ENCODE measurements at regions not wholly inside any gene's neighbourhood (a gene's known extent, or its start where the extent isn't known, plus 50 kb on each side); places are given as distances from the start of the nearest gene placed in this dataset.
"Not testable (repeated sequence)": the region's sequence is repeated elsewhere in the genome, so short reads cannot be mapped to it uniquely, and the experiment has no call there.

GRCh38 chr14:34172550-34173368, 221.9 kb upstream of the EGLN3 start:
- DNase-seq = no peak

- DNase-seq = no peak
Measured at GRCh38 chr14:34172173-34172451, 221.2 kb upstream of the EGLN3 start.

DNA sequence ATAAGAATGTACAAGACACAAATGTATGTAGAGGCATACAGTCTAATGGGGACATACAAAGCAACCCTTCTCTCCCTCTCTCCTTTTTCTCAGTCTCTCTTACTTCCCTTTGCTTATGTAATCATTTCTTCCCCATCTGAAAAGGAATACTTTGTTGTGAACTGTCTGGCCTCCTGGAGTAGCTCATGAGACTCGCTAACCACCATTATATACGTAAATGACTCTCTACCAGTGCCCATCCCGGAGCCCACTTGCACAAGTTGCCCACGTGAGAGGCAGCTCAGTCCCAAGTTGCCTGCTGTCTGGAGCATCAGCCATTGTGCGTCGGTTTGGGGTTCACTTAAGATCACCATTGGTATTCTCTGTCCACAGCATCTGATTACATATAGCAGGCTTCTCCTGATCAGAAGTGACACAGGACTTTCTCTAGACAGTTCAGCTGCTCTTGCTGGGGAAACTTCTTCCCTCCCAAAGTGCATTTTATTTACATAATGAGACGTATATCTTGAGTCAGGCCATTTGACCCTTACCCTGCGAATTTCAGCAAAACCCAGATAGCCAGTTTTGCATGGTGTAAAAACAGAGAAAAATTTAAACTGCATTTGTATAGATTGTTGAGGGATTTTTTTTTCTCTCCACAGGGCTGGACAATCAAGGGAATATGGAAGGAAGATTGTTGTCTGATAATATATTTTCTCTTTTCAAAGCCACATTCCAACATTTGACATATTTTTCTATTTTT, 220.7 kb upstream of the EGLN3 start:
- DNase-seq = no peak

- DNase-seq = no peak
Measured at GRCh38 chr14:34170882-34171281, 220.0 kb upstream of the EGLN3 start.

DNA sequence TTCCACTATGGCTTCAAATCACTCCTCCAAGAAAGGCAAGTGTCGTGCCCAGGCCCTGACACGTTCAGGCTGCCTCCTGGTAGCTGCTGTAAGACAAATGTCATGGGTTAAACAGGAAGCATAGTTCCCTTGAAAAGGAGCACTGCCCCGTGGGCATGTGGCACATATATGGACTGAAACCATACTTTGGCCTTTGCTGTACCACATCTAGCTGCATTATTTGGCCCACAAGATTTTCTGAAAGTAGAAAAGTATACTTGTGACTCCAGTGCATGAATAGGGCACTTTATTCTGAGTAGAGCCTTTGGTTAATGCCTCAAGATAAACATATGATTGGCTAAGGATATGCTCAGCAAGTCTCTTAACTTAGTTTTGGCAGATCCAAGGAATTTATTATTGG, 218.7 kb upstream of the EGLN3 start:
- no peak for DNase-seq

DNA sequence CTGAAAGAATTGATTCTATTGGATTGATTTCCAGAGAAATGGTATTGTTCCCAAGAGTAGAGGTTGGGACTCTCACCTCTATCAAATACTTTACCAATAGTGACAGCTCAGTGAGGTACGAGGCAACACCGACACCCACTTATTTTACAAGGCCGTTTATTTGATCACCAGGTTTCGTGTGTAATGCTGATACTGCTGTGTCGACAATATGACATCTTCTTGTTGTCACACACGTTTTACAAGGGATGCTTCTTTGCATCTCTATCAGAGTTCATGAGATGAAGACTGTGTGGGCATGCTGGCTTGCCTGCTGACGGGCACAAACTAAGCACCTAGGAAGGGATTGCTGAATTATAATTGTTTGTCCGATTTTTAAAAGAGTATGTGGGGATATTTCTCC, 217.8 kb upstream of the EGLN3 start:
- no peak for DNase-seq

- no peak for DNase-seq
Measured at GRCh38 chr14:34165847-34166350, 215.0 kb upstream of the EGLN3 start.

GRCh38 chr14:34164162-34164864, 213.4 kb upstream of the EGLN3 start:
- DNase-seq = no peak

- no peak for DNase-seq
Measured at GRCh38 chr14:34161351-34162082, 210.6 kb upstream of the EGLN3 start.

- DNase-seq = no peak
Measured at GRCh38 chr14:34160619-34161018, 209.7 kb upstream of the EGLN3 start.

GRCh38 chr14:34157651-34158050, 206.8 kb upstream of the EGLN3 start:
- no peak for DNase-seq

GRCh38 chr14:34147461-34147860, 196.6 kb upstream of the EGLN3 start:
- no peak for DNase-seq

GRCh38 chr14:34140127-34140526, 189.3 kb upstream of the EGLN3 start:
- not testable (repeated sequence) for DNase-seq

DNA sequence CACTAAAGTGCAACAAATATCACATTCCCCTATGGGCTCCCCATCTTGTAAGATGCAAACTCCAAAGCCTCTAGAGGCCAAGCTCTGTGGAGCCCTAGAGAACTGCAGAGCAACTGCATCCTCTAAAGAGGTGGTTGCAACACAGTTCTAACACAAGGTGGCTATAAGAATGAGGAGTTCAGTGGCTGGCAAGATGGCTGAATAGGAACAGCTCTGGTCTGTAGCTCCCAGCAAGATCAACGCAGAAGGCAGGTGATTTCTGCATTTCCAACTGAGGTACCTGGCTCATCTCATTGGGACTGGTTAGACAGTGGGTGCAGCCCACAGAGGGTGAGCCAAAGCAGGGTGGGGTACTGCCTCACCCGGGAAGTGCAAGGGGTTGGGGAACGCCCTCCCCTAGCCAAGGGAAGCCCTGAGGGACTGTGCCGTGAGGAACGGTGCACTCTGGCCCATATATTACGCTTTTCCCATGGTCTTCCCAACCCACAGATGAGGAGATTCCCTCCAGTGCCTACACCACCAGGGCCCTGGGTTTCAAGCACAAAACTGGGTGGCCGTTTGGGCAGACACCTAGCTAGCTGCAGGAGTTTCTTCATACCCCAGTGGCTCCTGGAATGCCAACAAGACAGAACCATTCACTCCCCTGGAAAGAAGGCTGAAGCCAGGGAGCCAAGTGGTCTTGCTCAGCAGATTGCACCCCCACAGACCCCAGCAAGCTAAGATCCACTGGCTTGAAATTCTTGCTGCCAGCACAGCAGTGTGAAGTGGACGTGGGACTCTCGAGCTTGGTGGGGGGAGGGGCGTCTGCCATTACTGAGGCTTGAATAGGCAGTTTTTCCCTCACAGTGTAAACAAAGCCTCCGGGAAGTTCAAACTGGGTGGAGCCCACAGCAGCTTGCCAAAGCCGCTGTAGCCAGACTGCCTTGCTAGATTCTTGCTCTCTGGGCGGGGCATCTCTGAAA, 188.6 kb upstream of the EGLN3 start:
- not testable (repeated sequence) for DNase-seq

GRCh38 chr14:34138175-34138574, 187.3 kb upstream of the EGLN3 start:
- DNase-seq = no peak

- no peak for DNase-seq
Measured at GRCh38 chr14:34137001-34137745, 186.3 kb upstream of the EGLN3 start.

DNA sequence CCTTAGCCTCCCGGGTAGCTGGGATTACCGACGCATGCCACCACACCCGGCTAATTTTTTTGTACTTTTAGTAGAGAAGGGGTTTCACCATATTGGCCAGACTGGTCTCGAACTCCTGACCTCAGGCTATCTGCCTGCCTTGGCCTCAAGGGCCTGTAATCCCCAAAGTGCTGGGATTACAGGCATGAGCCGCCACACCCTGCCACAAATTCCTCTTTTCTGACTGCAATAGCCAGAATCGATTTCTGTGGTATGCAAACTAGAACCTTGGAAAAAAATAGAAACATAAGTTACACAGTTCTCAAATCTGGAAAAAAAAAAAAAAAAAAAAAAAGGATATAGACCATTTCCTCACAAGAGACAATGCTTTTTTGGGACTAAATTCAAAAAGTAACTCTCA, 184.6 kb upstream of the EGLN3 start:
- peak in 1 of 2 donors; percentile 9 for DNase-seq

DNA sequence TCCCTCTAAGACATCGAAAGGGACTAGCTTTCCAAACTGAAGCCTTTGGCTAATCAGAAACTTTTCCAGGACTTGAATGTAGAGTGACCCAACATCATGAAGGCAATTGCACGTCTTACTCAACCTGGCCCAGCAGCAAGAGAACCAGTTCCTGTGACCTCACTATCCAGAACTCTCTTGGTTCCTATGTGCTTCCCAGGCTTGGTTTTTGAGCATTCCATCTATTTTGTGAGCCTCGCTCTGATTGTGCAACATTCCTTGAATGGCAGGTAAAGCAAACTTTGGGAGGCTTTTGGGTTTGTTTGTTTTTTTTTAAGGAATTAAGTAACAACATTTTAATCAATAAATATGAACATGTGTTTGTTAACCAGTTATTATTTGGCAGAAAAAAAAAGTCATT, 183.6 kb upstream of the EGLN3 start:
- DNase-seq = no peak

DNA sequence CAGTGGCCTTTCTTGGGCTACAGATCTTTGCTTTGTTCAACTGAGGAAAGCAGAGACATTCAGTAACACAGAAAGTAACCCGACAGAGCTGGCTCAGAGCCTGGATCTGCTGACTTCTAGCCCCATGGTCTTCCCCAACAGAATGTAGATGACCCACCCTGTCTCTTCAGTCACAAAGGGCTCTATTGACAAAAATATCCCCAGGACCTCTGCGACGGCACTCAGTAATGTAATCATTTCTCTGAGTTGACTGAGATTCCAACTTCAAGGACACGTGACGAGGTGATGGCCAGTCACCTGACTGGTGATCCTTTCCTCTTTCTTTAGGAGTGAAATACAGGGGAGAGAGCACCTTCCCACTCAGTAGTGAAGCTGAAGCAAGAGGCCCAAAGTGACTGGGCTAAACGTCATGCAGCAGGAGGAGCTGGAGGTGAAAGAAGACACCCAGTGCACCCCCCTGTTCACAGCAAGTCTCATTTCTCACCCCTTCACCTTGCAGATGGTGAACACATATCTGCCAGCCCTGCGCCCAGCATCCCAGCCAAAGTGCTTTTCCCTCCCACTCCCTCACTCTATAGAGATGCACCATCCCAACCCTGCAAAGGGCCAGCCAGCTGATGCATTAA, 179.2 kb upstream of the EGLN3 start:
- no peak for DNase-seq

- no peak for DNase-seq
Measured at GRCh38 chr14:34128665-34129064, 177.8 kb upstream of the EGLN3 start.

All from inflammatory macrophage (primary cell).